Caco-2 (cell line): ENCODE measurements at regions not wholly inside any gene's neighbourhood (a gene's known extent, or its start where the extent isn't known, plus 50 kb on each side); places are given as distances from the start of the nearest gene placed in this dataset.

Source experiments
- BruUV-seq: library from RNA; stranded (reverse); fragments of 400-500 nt; replicated peaks from 2 replicates; lab custom pipeline; 2021; lab: Mats Ljungman, UMichigan
- CTCF ChIA-PET: fragments of 300-600 bp; sonication (Branson Sonifier 250); formaldehyde crosslinking; loops from one replicate; lab custom pipeline; 2022; ENCODE audit warnings: antibody characterized with exemption; lab: Charles Lee
- POLR2A ChIA-PET: fragments of 300-600 bp; sonication (Branson Sonifier 250); formaldehyde crosslinking; loops from one replicate; lab custom pipeline; 2022; ENCODE audit warnings: antibody characterized with exemption; lab: Charles Lee
- DNase-seq, 2 experiments: peaks; one replicate each; pipeline versions ENCODE4 v3.0.0 to v3.0.0-alpha.2; 2020 to 2022
- H3K27me3 ChIP-seq: replicated peaks from 2 replicates; pipeline ENCODE4 v1.6.0; 2011; ENCODE audit warnings: low read length; ENCODE audit not compliant: control insufficient read depth, insufficient read depth
- H3K36me3 ChIP-seq: 2 replicates; pipeline ENCODE4 v1.5.1; 2011; ENCODE audit warnings: low read length; ENCODE audit not compliant: control insufficient read depth, insufficient read depth
- H3K4me1 ChIP-seq: fragments of 250-450 bp; sonication (Bioruptor Pico); 2 replicates; pipeline ENCODE4 v1.5.1; 2020; ENCODE audit warnings: mild to moderate bottlenecking
- H3K4me3 ChIP-seq: 2 replicates; pipeline ENCODE4 v1.5.1; 2011; ENCODE audit warnings: low read depth, mild to moderate bottlenecking, control low read depth, low read length
- H3K9me3 ChIP-seq: fragments of 250-450 bp; sonication (Bioruptor Pico); 2 replicates; pipeline ENCODE4 v1.5.1; 2020; ENCODE audit warnings: mild to moderate bottlenecking, moderate library complexity
- H3K27ac Mint-ChIP-seq: one replicate; pipeline ENCODE4 v1.8.0; 2022; ENCODE audit warnings: mixed read lengths; ENCODE audit not compliant: unreplicated experiment
- H3K27me3 Mint-ChIP-seq: one replicate; pipeline ENCODE4 v1.8.0; 2022; ENCODE audit warnings: mixed read lengths; ENCODE audit not compliant: insufficient read depth, unreplicated experiment
- H3K36me3 Mint-ChIP-seq: one replicate; pipeline ENCODE4 v1.8.0; 2022; ENCODE audit warnings: mild to moderate bottlenecking, mixed read lengths; ENCODE audit not compliant: insufficient read depth, unreplicated experiment
- H3K4me1 Mint-ChIP-seq: one replicate; pipeline ENCODE4 v1.8.0; 2022; ENCODE audit warnings: low read depth, mixed read lengths; ENCODE audit not compliant: unreplicated experiment
- H3K4me3 Mint-ChIP-seq: one replicate; pipeline ENCODE4 v1.8.0; 2022; ENCODE audit warnings: mild to moderate bottlenecking, moderate library complexity, mixed read lengths; ENCODE audit not compliant: unreplicated experiment
- H3K9me3 Mint-ChIP-seq: one replicate; pipeline ENCODE4 v1.8.0; 2022; ENCODE audit warnings: mixed read lengths; ENCODE audit not compliant: unreplicated experiment
- CTCF ChIP-seq, 2 experiments: fragments of 200-600 bp in 1 of 2; IDR thresholded peaks; 1 replicate in 1 of 2; 2 replicates in 1 of 2; pipeline versions ENCODE4 v1.5.1 to v1.8.0; 2011 to 2022; ENCODE audit warnings: antibody characterized with exemption in 1 of 2, control low read depth in 1 of 2, inconsistent platforms in 1 of 2, low read depth in 1 of 2, low read length in 1 of 2, mild to moderate bottlenecking in 1 of 2, moderate library complexity in 1 of 2; ENCODE audit not compliant: insufficient read depth in 1 of 2, severe bottlenecking in 1 of 2, unreplicated experiment in 1 of 2
- intact Hi-C: fragments of 100-400 bp; cut with micrococcal nuclease; formaldehyde crosslinking; loops from one replicate; pipeline ENCODE4 v1.10.0; 2022; ENCODE audit not compliant: unreplicated experiment

DNA sequence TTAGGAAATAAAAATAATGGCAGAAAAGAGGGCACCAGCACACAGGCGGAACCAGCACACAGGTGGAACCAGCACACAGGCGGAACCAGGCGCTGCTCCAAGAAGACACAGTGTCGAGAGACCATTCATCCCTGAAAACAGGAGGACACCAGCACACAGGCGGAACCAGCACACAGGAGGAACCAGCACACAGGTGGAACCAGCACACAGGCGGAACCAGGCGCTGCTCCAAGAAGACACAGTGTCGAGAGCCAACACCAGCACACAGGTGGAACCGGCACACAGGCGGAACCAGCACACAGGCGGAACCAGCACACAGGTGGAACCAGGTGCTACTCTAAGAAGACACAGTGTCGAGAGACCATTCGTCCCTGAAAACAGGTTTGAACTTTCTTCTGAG lies 115.5 kb upstream of the TMEM18 start:
- intact Hi-C loops, result no loop called here
- ChIA-PET CTCF (no interaction called here), POLR2A (no interaction called here)
- H3K4me3 ChIP-seq, result no peak overlapping the region
- Mint-ChIP-seq H3K36me3 (no peaks in the 10 kb centered on the region), H3K4me3 (no peak overlapping the region), H3K27ac (no peak overlapping the region), H3K27me3 (peaks cover 6% of the 10 kb centered on the region), H3K9me3 (peaks cover 19% of the 10 kb centered on the region), H3K4me1 (no peaks in the 10 kb centered on the region)
- H3K4me1 ChIP-seq, result no peaks in the 10 kb centered on the region
- H3K27me3 ChIP-seq, result no peaks in the 10 kb centered on the region
- DNase-seq, result no peak
- BruUV-seq, result no TSS peak
- peaks cover 11% of the 10 kb centered on the region; the same call in 1 of the 2 replicates for H3K9me3 ChIP-seq
- TF ChIP-seq CTCF (IDR thresholded peaks at IDR 0.05; ENCODE audit: insufficient read depth in 1 of 2, low read depth in 1 of 2, low read length in 1 of 2, severe bottlenecking in 1 of 2, unreplicated experiment in 1 of 2), result no peak
- no peaks in the 10 kb centered on the region for H3K36me3 ChIP-seq

GRCh38 chr2:790634-791245 lies 113.5 kb upstream of the TMEM18 start:
- Histone ChIP-seq H3K4me3 (no peak overlapping the region), H3K36me3 (no peaks in the 10 kb centered on the region), H3K9me3 (peaks cover 11% of the 10 kb centered on the region; the same call in 1 of the 2 replicates), H3K27me3 (no peaks in the 10 kb centered on the region), H3K4me1 (no peaks in the 10 kb centered on the region)
- no peak for DNase-seq
- Mint-ChIP-seq H3K27me3 (peaks cover 6% of the 10 kb centered on the region), H3K4me1 (no peaks in the 10 kb centered on the region), H3K27ac (no peak overlapping the region), H3K9me3 (peaks cover 19% of the 10 kb centered on the region), H3K4me3 (no peak overlapping the region), H3K36me3 (no peaks in the 10 kb centered on the region)
- ChIA-PET CTCF (no interaction called here), POLR2A (no interaction called here)
- intact Hi-C loops, result no loop called here
- TF ChIP-seq CTCF (IDR thresholded peaks at IDR 0.05; ENCODE audit: insufficient read depth in 1 of 2, low read depth in 1 of 2, low read length in 1 of 2, severe bottlenecking in 1 of 2, unreplicated experiment in 1 of 2), result no peak
- no TSS peak for BruUV-seq

- Mint-ChIP-seq H3K4me3 (no peak overlapping the region), H3K9me3 (peaks cover 19% of the 10 kb centered on the region), H3K36me3 (no peaks in the 10 kb centered on the region), H3K27ac (no peak overlapping the region), H3K4me1 (no peaks in the 10 kb centered on the region), H3K27me3 (peaks cover 6% of the 10 kb centered on the region)
- no TSS peak for BruUV-seq
- Histone ChIP-seq H3K27me3 (no peaks in the 10 kb centered on the region), H3K4me3 (no peak overlapping the region), H3K9me3 (peaks cover 11% of the 10 kb centered on the region; the same call in 1 of the 2 replicates), H3K36me3 (no peaks in the 10 kb centered on the region), H3K4me1 (no peaks in the 10 kb centered on the region)
- no peak for DNase-seq
- ChIA-PET CTCF (no interaction called here), POLR2A (no interaction called here)
- TF ChIP-seq CTCF (IDR thresholded peaks at IDR 0.05; ENCODE audit: insufficient read depth in 1 of 2, low read depth in 1 of 2, low read length in 1 of 2, severe bottlenecking in 1 of 2, unreplicated experiment in 1 of 2), result no peak
- intact Hi-C loops, result no loop called here
Measured at GRCh38 chr2:790081-790480, 112.9 kb upstream of the TMEM18 start.
